HG03442 (cell line): ENCODE measurements at regions not wholly inside any gene's neighbourhood (a gene's known extent, or its start where the extent isn't known, plus 50 kb on each side); places are given as distances from the start of the nearest gene placed in this dataset.
A peak's percentile ranks its signal among the peaks of the same experiment; 100 is the strongest.
"Not testable (repeated sequence)": the region's sequence is repeated elsewhere in the genome, so short reads cannot be mapped to it uniquely, and the experiment has no call there.

Source experiments
- ATAC-seq: cut with Tn5 transposase; IDR thresholded peaks from one replicate; pipeline ENCODE4 v1.9.1; 2021; ENCODE audit warnings: mild to moderate bottlenecking, moderate library complexity; ENCODE audit not compliant: unreplicated experiment

GRCh38 chr16:58963479-58963878 lies 229.4 kb upstream of the GOT2 start:
- ATAC-seq, result no peak

- ATAC-seq, result no peak
Observed at GRCh38 chr16:58962811-58963210, 228.7 kb upstream of the GOT2 start.

- ATAC-seq, result no peak
Observed at GRCh38 chr16:58960484-58960883, 226.4 kb upstream of the GOT2 start.

DNA sequence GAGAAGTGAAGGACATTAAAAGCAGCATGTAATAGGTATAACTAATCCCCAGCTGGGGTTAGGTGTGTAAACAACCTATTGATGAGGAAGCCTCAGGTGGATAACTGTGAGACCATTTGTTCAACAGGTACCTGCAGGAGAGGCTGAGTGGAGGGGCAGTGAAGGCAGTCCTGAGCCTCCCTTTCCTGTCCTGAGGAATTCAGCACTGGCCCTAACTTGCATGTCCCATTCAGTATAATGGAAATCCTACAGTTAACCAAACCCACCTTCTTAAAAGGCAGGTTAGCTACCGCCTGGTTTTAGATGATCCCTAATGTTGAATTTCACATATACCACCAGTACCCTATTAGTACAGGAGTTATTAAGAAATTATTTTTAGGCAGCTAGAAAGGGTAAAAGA lies 225.9 kb upstream of the GOT2 start:
- no peak for ATAC-seq

- no peak for ATAC-seq
Observed at GRCh38 chr16:58958749-58959148, 224.6 kb upstream of the GOT2 start.

DNA sequence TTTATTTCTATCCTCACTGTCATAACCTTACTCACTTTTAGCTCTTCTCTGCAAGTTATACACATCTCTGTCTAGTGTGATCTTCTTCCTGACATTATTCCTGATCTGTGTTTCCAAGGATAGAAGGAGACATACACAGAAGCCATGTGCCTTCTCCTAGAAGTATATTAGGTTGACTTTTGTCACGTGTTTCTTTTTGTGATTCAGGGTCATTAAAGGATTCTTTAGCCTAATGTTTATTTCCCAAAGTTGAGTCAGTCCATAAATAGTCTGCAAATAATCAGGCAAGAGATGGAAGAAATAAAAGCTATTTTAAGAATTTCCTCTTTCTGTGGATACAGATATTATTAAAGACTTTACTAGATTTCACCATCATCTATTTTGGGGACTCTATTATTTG lies 214.1 kb upstream of the GOT2 start:
- ATAC-seq, result no peak

- ATAC-seq, result no peak
Observed at GRCh38 chr16:58940609-58941008, 206.5 kb upstream of the GOT2 start.

- ATAC-seq, result no peak
Observed at GRCh38 chr16:58938811-58939210, 204.7 kb upstream of the GOT2 start.

DNA sequence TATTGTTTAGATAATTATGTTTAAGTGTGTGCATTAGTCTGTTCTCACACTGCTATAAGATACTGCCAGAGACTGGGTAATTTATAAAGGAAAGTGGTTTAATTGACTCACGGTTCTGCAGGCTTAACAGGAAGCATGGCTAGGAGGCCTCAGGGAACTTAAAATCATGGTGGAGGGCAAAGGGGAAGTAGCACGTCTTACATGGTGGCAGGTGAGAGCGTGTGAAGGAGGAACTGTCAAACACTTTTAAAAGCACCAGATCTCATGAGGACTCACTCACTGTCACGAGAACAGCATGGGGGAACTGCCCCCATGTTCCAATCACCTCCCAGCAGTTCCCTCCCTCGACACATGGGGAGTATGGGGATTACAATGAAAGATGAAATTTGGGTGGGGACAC lies 203.5 kb upstream of the GOT2 start:
- ATAC-seq, result no peak

DNA sequence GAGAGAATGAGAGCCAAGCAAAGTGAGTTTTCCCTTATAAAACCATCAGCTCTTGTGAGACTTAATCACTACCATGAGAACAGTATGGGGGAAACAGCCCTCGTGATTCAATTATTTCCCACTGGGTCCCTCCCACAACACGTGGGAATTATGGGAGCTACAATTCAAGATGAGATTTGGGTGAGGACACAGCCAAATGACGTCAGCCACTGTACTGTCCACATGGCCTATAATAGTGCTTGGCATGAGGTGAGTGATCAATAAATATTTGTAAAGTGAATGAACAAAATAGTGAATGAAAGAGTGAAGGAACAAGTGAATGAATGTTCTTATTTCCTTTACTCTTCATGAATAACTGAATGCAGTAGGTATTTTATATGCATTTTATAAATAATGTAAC lies 199.1 kb upstream of the GOT2 start:
- no peak for ATAC-seq

DNA sequence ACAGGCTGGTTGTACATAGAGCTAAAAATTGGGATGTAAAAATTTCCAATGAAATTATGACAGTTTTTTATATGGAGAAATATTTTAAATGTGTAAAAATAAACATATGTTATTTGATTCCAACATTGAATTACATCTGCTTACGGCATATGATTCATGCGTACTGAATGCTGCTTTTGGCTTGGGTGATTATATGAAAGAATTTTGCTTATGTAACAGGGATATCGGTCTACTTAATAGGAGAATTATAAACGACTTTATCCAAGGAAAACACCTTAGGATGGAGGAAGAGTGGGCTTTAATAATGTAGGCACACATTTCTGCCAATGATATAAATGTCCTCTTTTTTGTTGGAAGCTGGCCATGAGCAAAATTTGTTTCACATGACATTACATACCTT lies 197.3 kb upstream of the GOT2 start:
- ATAC-seq, result no peak

- no peak for ATAC-seq
Observed at GRCh38 chr16:58923094-58923493, 189.0 kb upstream of the GOT2 start.

GRCh38 chr16:58913456-58913855 lies 179.3 kb upstream of the GOT2 start:
- ATAC-seq, result no peak

DNA sequence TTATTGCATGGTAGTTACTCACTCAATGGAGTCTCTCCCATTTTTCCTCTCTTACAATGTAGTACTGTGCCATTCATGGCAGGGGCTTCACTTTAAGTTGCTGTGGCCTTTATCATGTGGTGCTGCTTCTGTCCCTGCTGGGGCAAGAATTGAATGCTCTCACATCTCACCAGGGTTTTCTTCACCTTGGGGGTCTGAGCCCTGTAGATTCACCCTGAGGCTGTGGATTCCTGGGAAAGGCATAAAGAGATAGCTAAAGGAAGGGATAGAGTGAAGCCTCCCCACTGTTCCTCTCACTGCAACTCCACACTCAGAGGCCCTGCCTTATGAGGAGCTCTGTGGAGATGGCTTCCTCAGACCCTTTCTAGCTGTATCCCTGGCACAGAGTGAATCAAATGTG lies 178.5 kb upstream of the GOT2 start:
- no peak for ATAC-seq

- ATAC-seq, result no peak
Observed at GRCh38 chr16:58906981-58907715, 173.0 kb upstream of the GOT2 start.

GRCh38 chr16:58904291-58904690 lies 170.2 kb upstream of the GOT2 start:
- no peak for ATAC-seq

GRCh38 chr16:58889516-58889915 lies 155.4 kb upstream of the GOT2 start:
- no peak for ATAC-seq

GRCh38 chr16:58885528-58886170 lies 151.5 kb upstream of the GOT2 start:
- peak; percentile 54 for ATAC-seq

DNA sequence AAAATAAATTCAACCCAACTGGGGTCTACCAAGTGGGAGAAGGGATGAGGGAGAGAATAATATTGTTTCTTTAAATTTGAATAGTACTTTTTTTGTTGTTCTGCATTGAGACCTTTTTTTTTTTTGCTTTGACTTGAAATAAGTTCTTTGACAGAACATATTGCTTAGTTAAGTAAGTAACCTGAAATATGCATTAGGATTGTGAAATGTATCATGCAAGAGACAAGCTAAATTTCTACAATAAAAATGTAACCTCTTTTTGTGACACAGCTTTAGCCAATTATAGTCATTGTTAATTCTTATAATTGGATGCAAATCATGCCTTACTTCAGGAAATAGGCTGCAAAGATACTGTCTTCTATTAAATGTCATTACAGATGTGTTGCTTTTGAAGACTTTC lies 150.0 kb upstream of the GOT2 start:
- no peak for ATAC-seq

DNA sequence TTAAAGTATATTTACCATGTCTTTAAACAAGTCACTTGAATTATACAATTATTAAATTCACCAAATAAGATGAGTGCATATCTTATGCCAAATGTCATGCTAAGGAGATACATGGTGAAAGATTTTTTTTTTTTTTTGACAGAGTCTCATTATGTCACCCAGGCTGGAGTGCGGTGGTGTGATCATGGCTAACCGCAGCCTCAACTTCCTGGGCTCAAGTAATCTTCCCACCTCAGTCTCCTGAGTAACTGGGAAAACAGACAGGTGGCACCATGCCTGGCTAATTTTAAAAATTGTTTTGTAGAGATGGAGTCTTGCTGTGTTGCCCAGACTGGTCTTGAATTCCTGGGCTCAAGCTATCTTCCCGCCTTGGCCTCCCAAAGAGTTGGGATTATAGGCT lies 149.0 kb upstream of the GOT2 start:
- ATAC-seq, result no peak

DNA sequence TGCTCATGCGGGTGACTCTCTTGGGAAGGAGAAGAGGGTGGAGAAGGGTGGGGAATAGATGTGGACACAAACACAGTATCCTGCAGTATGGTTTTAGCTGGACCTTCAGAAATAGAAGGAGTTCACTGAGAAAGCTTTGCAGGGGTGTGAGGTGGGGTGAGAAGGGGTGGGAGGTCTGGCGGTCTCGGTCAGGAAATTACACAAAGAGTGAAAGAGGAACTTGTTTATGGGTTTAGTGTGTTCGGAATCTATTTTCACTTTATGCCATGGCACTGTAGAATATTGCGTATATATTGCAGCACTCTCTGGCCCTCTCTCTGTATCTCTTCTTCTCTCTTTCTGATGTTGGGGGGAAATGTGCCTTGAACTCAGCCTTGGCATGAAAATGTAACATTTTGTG lies 148.2 kb upstream of the GOT2 start:
- peak; percentile 94 for ATAC-seq

- ATAC-seq, result not testable (repeated sequence)
Observed at GRCh38 chr16:58878641-58879040, 144.5 kb upstream of the GOT2 start.

- no peak for ATAC-seq
Observed at GRCh38 chr16:58866935-58867334, 132.8 kb upstream of the GOT2 start.
